GM12864 (cell line): ENCODE measurements at regions not wholly inside any gene's neighbourhood (a gene's known extent, or its start where the extent isn't known, plus 50 kb on each side); places are given as distances from the start of the nearest gene placed in this dataset.

Experiments used
- DNase-seq: peaks from one replicate; pipeline ENCODE4 v3.0.0-alpha.2; 2011; ENCODE audit warnings: low read depth
- H3K4me3 ChIP-seq: 2 replicates; pipeline ENCODE4 v1.5.1; 2011; ENCODE audit warnings: mild to moderate bottlenecking, low read depth, low read length, control low read depth
- CTCF ChIP-seq: IDR thresholded peaks from 2 replicates; pipeline ENCODE4 v1.5.1; 2011; ENCODE audit warnings: low read depth, mild to moderate bottlenecking, moderate library complexity, low read length, control low read depth, inconsistent platforms; ENCODE audit errors: missing control alignments

GRCh38 chr18:43876286-43876685 lies 599.0 kb upstream of the SYT4 start:
- no peak for TF ChIP-seq CTCF
- DNase-seq, result no peak
- no peak overlapping the region for H3K4me3 ChIP-seq

GRCh38 chr18:43876748-43877147 lies 599.5 kb upstream of the SYT4 start:
- DNase-seq, result no peak
- no peak overlapping the region for H3K4me3 ChIP-seq
- no peak for TF ChIP-seq CTCF

- H3K4me3 ChIP-seq, result no peak overlapping the region
- DNase-seq, result no peak
- TF ChIP-seq CTCF, result no peak
Measured at GRCh38 chr18:43877616-43878321, 600.5 kb upstream of the SYT4 start.

- no peak for DNase-seq
- no peak overlapping the region for H3K4me3 ChIP-seq
- no peak for TF ChIP-seq CTCF
Measured at GRCh38 chr18:43879415-43879814, 602.1 kb upstream of the SYT4 start.

GRCh38 chr18:43882358-43883055 lies 605.2 kb upstream of the SYT4 start:
- no peak for DNase-seq
- TF ChIP-seq CTCF, result no peak
- no peak overlapping the region for H3K4me3 ChIP-seq

GRCh38 chr18:43883886-43884285 lies 606.6 kb upstream of the SYT4 start:
- no peak overlapping the region for H3K4me3 ChIP-seq
- no peak for TF ChIP-seq CTCF
- no peak for DNase-seq

GRCh38 chr18:43886341-43886740 lies 609.1 kb upstream of the SYT4 start:
- no peak overlapping the region for H3K4me3 ChIP-seq
- DNase-seq, result no peak
- no peak for TF ChIP-seq CTCF
